KBM-7 (cell line): ENCODE measurements at regions not wholly inside any gene's neighbourhood (a gene's known extent, or its start where the extent isn't known, plus 50 kb on each side); places are given as distances from the start of the nearest gene placed in this dataset.
A peak's percentile ranks its signal among the peaks of the same experiment; 100 is the strongest.

Experiments used
- DNase-seq: peaks from one replicate; pipeline ENCODE4 v3.0.0-alpha.2; 2015
- in situ Hi-C: fragments of 300-500 bp; cut with MboI; formaldehyde crosslinking; loops from 2 replicates; pipeline ENCODE4 v1.14.3; 2020; ENCODE audit warnings: low sequenced_read_pairs, low pct_unique_long_range_greater_than_20kb, mixed read lengths

DNA sequence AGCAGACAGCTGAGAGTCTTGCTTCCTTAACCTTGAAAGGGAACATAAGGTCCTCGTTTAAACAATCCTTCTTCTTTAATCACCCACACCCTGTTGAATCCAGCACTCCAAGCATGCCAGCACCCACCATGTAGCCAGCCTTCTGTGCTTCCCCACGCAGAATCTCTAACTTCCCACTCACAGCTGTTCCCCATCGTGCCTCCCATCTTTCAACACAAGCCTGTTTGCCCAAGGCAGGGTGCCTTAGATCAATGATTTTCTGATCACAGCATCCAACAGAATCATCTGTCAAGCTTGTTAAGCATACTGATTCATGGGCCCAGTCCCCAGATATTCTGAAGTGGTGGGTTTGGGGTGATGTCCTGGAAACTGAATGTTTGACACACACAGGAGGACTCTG, 530.8 kb downstream of the SH2D4B start:
- DNase-seq: no peak
- in situ Hi-C loops: no loop called here

DNA sequence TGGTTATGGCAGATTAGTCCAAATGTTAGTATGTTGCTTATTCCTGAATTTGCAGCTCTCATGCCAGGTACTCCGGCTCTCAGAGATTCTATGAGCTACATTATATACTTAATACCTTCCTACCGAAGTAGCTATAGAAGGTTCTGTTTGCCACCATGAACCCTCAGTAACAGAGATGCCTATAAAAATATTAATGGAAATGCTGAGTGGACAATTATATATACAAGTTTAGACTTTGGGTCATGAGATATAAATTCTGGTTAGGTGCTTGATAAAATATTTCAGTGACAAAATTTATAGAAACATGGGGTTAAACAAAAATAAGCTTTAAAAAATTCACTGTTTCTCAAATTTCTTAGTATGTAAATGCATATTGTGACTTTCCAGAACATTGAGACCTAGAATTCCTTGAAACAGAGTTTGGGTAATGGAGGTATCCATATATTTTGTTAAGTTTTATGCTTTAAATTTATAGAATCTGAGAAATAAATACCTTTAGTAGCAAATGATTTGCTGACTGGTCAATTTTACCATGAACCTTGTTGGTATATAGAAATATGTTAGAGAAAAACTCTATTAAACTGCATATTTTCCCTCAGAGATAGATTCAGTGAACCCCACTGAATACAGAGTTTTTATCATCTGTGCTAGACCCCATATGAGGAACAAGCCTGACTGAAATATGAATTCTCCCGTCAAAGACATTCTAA, 533.5 kb downstream of the SH2D4B start:
- no peak for DNase-seq
- in situ Hi-C loops: no loop called here

DNA sequence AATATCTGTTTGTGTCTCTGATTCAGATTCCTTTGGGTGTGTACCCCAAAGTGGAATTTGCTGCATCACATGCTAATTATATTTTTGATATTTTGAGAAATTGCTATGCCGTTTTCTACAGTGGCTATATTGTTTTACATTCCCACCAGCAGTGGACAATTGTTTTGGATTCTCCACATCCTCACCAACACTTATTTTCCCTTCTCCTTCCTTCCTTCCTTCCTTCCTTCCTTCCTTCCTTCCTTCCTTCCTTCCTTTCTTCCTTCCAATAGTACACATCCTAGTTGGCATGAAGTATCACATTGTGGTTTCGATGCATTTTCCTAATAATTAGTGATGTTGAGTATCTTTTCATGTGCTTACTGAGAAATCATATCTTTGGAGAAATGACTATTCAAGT, 535.5 kb downstream of the SH2D4B start:
- in situ Hi-C loops: no loop called here
- no peak for DNase-seq

DNA sequence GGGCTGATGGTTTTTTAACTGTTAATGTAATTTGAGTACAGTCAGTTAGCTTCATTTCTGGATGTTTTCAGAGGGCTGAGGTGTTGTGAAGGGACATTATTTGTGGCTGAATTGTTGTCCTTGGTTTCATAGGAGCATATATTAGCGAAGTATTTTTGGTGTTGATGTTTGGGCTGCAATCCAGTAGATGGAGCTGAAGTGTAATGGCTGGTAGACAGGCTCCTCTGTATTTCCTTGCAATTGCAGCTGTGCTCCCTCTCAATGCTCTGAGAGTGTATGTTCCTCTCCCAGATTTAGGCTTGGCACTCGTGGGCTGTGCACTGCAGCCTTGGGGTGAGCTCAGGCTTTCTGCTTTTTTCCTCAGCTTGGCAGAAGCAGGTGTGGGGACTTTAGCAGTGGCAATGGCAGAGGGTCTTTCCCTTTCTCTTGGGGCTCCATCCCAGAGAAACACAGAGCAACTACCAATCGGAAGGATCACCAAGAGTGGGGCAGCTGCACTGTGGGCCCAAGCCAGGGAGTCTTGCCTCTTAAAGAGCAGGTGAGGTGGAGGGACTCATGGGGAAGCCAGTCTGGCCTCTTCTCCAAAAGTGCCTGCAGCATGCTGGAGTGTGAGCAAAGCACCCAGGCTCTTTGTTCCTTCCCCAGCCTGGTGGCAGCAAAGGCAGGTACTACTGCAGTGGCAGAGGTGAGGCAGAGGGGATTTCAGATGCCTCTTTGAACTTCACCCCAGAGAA, 544.4 kb downstream of the SH2D4B start:
- in situ Hi-C loops: no loop called here
- DNase-seq: peak; percentile 16

DNA sequence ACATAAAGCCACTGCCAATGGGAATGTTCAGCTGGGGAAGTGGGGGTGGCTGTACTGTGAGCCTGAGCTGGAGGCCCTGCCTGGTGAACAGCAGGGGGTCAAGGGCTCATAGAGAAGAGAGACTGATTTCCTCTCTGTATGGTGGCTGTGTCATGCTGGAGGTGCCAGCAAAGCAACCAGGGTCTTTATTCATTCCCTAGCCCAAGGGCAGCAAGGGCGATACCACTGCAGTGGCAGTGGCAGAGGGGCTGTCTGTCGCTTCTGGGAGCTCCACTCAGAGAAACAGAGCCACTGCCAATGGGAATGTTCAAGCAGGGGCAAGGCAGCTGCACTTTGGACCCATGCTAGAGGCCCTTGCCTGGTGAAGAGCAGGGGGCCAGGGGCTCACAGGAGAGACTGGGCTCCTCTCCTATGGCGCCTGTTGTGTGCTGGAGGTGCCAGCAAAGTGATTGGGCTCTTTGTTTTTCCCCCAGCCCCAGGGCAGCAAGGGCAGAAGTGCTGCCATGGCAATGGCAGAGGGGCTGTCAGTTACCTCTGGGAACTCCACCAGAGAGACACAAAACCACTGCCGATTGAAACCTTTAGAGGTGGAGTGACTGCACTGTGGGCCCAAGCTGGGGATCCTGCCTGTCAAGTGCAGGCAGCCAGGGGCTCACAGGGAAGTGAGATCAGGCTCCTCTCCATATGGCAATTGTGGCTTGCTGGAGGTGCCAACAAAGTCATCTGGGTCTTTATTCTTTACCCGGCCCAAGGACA, 545.1 kb downstream of the SH2D4B start:
- in situ Hi-C loops: no loop called here
- DNase-seq: no peak

DNA sequence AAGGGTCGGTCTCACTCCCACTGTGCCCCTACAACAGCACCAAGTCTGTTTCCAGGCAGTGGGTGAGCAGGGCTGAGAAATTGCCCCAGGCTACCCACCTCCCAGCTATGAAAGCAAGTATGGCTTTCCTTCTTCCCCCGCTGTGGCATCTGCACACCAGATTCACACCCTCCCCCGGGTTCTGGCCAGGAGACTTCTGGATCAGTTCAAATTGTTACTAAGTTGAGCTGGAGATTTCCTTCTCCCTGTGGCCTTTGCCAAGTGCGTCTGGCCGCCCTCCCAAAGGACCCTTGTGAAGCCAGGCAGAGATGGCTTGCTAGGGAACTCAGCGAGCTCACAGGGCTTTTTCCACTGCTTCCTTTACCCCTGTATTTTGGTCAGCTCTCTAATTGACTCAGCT, 555.4 kb downstream of the SH2D4B start:
- in situ Hi-C loops: no loop called here
- DNase-seq: no peak

DNA sequence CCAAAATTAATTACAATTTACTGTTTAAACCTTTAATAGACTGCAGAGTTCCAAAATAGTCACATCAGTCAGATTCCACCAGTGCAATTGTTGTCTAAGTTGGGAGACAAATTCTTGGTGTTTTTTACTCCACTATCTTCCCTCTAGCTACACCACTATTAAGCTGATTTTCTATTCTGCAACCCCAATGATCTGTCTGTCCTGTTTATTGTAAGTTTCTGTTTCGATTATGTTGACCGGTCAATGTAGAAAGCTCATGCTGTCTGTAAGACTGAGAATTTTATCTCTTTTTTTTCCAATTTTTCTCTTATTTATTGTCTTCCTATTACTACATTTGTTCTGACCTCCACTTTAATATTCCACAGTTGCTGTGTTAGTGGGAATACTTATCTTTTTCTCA, 557.5 kb downstream of the SH2D4B start:
- in situ Hi-C loops: no loop called here
- DNase-seq: no peak

DNA sequence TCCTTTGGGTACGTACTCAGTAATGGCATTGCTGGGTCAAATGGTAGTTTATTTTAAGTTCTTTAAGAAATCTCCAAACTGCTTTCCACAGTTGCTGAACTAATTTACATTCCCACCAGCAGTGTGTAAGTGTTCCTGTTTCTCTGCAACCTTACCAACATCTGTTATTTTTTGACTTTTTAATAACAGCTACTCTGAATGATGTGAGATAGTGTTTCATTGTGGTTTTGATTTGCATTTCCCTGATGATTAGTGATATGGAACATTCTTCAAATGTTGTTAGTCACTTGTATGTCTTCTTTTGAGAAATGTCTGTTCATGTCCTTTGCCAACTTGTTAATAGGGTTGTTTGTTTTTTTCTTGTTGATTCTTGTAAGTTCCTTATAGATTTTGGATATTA, 558.9 kb downstream of the SH2D4B start:
- in situ Hi-C loops: no loop called here

DNA sequence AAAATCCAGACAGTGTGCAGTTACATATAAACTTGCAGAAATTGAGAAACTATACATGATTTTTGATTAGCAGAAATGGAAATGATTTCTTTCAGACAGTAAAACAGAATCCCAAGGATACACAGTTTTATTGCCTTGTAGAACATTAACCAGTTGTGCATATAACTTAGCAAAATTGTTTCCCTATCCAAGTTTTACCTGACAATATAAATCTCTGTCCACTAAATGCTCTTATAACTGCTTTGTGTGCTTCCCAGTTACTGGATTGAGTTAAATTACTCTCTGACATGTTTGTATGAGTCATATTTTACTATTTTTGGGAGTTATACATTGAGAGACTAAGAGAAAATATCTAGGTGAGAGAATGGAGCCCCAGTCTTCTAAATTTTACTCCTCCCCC, 563.4 kb downstream of the SH2D4B start:
- in situ Hi-C loops: no loop called here
- DNase-seq: no peak

More for the DNA sequence above, 558.9 kb downstream of the SH2D4B start:
- DNase-seq: no peak

DNA sequence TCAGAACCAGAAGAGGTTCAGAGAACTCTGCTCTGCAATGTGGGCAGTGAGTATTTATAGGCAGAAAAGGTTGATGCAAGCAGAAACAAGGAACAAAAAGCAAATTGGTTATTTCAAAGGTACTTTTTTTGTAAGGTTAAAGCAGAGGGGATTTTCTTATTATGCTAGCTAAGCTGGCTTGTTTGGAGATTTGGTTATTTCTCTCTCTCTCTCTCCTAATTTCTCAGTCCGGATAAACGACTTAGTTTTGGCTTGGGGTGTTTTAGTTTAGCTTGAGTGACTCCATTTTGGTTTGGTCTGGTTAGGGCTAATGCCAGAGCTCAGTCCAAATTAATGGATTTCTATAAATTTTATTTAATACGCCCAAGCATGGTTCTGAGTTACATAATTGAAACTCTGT, 566.8 kb downstream of the SH2D4B start:
- DNase-seq: no peak
- in situ Hi-C loops: no loop called here

DNA sequence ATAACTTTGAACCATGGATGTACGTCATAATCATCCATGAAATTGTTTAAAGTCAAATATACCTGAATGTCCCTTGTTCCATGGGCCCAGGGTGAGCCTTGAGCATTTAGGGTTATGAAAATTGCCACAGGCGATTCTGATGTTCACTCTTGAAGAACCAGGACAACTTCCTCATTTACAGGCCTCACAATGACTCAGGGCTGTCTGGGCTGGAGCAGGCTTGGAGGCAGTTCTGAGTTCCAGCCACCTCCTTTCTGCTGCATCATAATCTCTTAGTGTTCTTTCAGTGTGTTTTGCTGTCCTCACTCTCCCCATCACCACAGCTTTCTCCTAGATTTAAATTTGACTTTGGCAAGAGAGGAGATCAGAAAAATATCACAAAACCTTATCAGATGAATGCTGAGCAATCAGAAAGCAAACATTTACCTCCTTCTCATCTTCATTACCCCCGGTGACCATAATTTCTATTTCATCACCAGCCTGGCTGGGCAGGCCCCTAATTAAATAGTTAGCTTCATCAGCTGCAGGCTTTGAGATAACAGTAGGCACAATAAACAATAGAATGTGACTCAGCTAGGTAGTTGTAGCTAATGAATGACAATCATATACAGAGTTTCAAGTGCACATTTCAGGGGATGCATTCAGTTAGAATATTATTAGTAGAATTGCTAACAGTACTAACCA, 571.0 kb downstream of the SH2D4B start:
- DNase-seq: peak; percentile 18
- in situ Hi-C loops: no loop called here

DNA sequence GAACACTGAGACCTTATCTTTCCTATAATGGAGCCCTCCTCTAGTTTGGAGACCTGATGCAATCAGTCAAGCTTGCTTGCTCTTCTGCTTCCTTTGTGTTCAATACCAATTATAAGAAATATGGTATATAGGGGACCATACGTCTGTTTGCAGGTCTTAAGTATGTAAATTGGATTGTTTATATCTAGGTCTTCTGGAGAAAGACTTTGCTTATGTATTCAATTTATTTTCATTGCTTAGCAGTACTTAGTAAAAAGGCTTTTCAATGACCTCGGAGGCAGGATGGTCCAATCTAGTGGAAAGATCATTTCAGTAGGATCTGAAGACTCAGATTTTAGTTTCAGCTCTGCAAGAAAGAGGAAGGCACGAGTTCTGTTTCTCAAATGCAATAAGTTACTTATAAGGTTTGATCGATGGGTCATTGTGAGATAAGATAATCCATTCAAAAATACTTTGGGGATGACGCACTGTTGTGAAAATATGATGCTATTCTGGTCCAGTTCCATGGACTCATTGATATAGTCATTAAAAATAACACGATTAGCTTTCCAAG, 571.6 kb downstream of the SH2D4B start:
- in situ Hi-C loops: no loop called here
- no peak for DNase-seq

DNA sequence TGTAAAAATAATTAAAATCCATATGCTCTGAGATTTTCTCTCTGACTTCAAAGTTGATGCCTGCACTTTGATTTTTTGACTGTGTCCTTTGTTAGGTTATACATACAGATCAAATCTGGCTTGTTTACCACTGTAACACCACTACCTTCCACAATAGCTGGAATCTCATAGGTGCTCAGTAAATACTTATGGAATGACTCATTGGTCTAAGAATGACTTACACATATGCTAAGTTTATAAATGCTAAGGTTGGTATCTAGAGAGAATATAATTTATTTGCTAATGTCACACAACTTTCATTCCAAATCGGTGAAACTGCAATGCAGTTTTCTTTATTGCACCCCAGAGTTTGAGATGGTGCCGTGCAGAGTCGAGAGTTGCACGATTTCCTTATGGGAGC, 578.5 kb downstream of the SH2D4B start:
- DNase-seq: no peak
- in situ Hi-C loops: no loop called here

DNA sequence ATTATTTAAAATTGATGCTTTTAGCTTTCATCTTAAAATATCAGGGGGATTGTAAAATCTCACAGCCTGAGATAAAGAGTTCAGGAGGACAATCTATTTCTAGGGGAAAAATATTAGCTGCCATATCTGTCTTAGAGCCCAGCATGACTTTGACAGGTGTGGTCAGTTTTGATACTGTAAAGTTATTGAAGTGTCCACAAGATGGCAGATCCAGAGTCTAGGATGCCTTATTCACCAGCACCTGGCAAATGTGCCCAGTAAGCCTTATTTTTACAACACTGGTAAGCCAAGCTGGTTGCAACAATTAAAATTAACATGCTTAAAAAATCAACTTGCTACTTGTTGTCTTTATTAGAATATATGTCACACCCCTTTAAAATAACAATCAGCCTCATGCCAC, 579.3 kb downstream of the SH2D4B start:
- in situ Hi-C loops: no loop called here
- no peak for DNase-seq

DNA sequence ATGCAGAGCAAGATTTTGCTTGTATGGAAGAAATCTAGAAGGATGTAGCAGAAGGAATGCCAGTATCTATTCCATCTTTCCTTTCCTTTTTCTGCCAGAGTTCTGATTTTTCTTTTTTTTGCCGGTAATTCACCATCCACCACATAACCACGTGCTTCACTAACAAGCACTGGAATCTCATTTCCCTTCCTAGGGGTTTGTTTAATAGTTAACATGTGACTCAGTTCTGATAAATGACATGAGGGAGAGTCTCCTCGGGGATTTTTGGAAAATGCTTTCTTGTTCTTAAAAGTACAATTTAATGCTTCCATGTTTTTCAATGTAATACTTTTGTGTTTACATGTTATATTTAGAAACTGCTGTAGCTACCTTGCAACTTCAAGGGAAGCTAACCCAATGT, 590.2 kb downstream of the SH2D4B start:
- DNase-seq: no peak
- in situ Hi-C loops: no loop called here

DNA sequence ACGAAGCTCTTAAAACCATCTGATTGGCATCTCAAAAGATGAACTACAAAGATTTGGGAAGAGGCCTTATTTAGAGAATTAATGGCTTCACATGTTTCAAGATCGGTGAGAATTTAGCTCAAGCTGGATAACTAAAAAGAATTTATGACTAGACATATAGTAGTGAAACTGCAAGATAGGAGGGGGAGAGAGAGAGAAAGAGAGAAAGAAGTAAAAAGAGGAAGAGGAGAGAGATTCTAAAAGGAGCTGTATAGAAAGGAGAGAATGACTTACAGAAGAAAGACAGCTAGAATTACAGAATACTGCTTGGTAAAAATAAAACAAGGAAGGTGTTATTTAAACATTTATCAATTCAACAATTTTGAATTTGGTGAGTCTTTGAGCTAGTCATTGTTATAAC, 592.3 kb downstream of the SH2D4B start:
- in situ Hi-C loops: no loop called here
- DNase-seq: no peak

DNA sequence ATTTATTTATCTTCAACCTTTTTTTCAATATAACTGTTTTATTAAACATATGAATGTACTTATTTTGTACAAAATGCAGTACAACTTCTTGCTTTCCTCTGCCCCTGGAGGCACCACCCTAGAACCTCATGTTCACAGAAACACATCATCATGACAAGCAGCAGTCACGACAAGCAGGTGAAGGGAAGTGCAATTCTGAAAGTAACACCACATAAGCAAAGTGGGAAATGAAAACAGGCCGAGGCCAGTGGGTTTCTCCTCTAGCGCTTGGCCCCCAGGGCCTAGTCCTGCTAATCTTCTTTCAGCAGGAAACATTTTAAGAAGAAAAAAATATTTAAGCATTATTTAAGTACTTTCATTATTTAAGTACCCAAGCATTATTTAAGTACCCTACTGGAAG, 598.1 kb downstream of the SH2D4B start:
- in situ Hi-C loops: no loop called here
- DNase-seq: no peak

DNA sequence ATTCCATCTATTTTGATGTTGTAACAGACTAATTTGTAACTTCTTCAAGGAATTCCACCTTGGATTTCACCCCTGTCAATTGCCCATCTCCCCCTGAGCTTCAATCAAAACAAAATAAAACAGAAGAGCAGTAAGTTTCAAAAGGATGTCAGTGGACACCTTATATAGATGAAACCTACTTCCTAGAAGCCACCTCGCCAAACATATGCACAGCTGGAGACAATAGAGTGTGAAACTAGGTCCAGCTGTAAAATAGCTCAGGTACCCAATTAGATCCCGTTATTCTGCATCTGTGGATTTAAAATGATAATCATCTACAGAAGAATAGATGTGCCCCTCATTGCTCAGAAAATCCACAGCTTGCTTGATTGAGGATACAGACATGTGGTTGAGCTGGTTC, 598.6 kb downstream of the SH2D4B start:
- in situ Hi-C loops: no loop called here
- no peak for DNase-seq

DNA sequence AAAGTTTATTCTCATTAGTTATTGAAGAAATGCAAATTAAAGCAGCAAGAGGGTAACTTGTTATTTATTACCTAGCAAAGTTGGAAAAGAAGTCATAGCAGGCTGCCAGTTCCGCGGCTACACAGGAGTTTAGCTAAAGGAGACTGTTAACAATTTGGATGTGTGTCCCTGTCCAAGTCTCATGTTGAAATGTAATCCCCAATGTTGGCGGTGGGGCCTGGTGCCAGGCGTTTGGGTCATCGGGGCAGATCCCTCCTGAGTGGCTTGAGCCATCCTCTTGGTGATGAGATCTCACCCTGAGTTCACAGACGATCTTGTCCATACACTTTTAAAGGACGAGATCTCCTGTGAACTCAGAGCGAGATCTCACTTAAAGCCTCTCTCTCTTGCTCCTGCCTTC, 608.3 kb downstream of the SH2D4B start:
- DNase-seq: no peak
- in situ Hi-C loops: no loop called here

DNA sequence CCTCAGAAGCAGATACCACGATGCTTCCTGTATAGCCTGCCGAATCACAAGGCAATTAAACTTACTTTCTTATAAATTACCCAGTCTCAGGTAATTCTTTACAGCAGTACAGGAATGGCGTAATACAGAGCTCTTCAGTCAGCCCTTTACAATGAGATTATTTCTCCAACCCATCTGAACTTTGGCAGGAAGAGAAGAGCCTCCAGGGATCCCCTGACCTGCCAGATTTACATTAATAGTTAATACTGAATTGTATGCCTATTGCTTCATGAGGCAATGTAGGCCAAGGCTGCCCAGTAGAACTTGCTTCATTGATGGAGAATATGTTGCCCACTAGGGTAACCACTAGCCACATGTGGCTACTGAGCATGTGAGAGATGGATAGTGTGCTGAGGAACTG, 608.7 kb downstream of the SH2D4B start:
- in situ Hi-C loops: no loop called here
- DNase-seq: no peak
